ENCODE measurements at regions not wholly inside any gene's neighbourhood (a gene's known extent, or its start where the extent isn't known, plus 50 kb on each side); places are given as distances from the start of the nearest gene placed in this dataset.

GRCh38 chr4:126591583-126591982, 1041.2 kb upstream of the INTU start:
- TF ChIP-seq CTCF (IDR thresholded peaks at IDR 0.05): no peak
- no peak for TF ChIP-seq POLR2AphosphoS5 (IDR thresholded peaks at IDR 0.05)
- TF ChIP-seq POLR2A (IDR thresholded peaks at IDR 0.05): no peak

Measured in suprapubic skin (tissue), 4 donors.